SK-N-SH (cell line): ENCODE measurements at regions not wholly inside any gene's neighbourhood (a gene's known extent, or its start where the extent isn't known, plus 50 kb on each side); places are given as distances from the start of the nearest gene placed in this dataset.

Experiments
- CTCF ChIA-PET: fragments of 300-600, 350-600 bp; formaldehyde crosslinking; extraction: SDS; loops from one replicate; lab custom pipeline; 2021; lab: Yijun Ruan, JAX
- POLR2A ChIA-PET: fragments of 350-600 bp; sonication (Branson Sonifier 250); formaldehyde crosslinking; extraction: SDS; loops from one replicate; lab custom pipeline; 2020; ENCODE audit warnings: antibody characterized with exemption, inconsistent platforms; lab: Yijun Ruan, JAX
- DNase-seq: peaks from one replicate; pipeline ENCODE4 v3.0.0; 2012
- H2AFZ ChIP-seq: fragments of 200-600 bp; sonication (generic); 2 replicates; pipeline ENCODE4 v1.8.1; 2016; ENCODE audit warnings: antibody characterized with exemption, mild to moderate bottlenecking, low read depth
- H3F3A ChIP-seq: fragments of 200-600 bp; sonication (generic); replicated peaks from 2 replicates; pipeline ENCODE3; 2016; ENCODE audit warnings: antibody characterized with exemption, mild to moderate bottlenecking; ENCODE audit not compliant: insufficient read depth
- H3K27ac ChIP-seq, 2 experiments: fragments of 200-500 bp in 1 of 2; fragments of 200-600 bp in 1 of 2; sonication (Bioruptor generic) in 1 of 2; sonication (generic), shearing (Covaris generic) in 1 of 2; 2 replicates each; pipeline versions ENCODE4 v1.5.1 to v1.6.1; 2014 to 2016; ENCODE audit warnings: low read depth in 2 of 2, inconsistent platforms in 1 of 2, low read length in 1 of 2, mild to moderate bottlenecking in 1 of 2, mixed read lengths in 1 of 2
- H3K27me3 ChIP-seq: fragments of 200-600 bp; sonication (generic), shearing (Covaris generic); 2 replicates; pipeline ENCODE4 v1.6.1; 2016; ENCODE audit warnings: mixed run types; ENCODE audit not compliant: insufficient read depth
- H3K36me3 ChIP-seq, 2 experiments: fragments of 200-500 bp in 1 of 2; fragments of 200-600 bp in 1 of 2; sonication (Bioruptor generic) in 1 of 2; sonication (generic) in 1 of 2; replicated peaks in 1 of 2; 2 replicates each; pipeline versions ENCODE3 to v1.5.1; 2014 to 2016; ENCODE audit warnings: low read length in 1 of 2, mild to moderate bottlenecking in 1 of 2; ENCODE audit not compliant: insufficient read depth in 2 of 2, control insufficient read depth in 1 of 2
- H3K4me1 ChIP-seq, 2 experiments: fragments of 200-500 bp in 1 of 2; fragments of 200-600 bp in 1 of 2; sonication (Bioruptor generic) in 1 of 2; sonication (generic), shearing (Covaris generic) in 1 of 2; 2 replicates each; pipeline versions ENCODE4 v1.5.1 to v1.6.1; 2014 to 2016; ENCODE audit warnings: low read depth in 1 of 2, low read length in 1 of 2, mixed run types in 1 of 2; ENCODE audit not compliant: insufficient read depth in 2 of 2, control insufficient read depth in 1 of 2
- H3K4me2 ChIP-seq: fragments of 200-600 bp; sonication (generic), shearing (Covaris generic); 2 replicates; pipeline ENCODE4 v1.6.1; 2017; ENCODE audit warnings: mixed run types
- H3K4me3 ChIP-seq, 2 experiments: fragments of 200-500 bp in 1 of 2; fragments of 200-600 bp in 1 of 2; sonication (Bioruptor generic) in 1 of 2; sonication (generic), shearing (Covaris generic) in 1 of 2; 2 replicates each; pipeline versions ENCODE4 v1.5.1 to v1.8.1; 2014 to 2016; ENCODE audit warnings: low read depth in 2 of 2, inconsistent platforms in 1 of 2, low read length in 1 of 2, mild to moderate bottlenecking in 1 of 2, mixed read lengths in 1 of 2, moderate library complexity in 1 of 2
- H3K79me2 ChIP-seq: fragments of 200-600 bp; sonication (generic); 2 replicates; pipeline ENCODE4 v1.8.1; 2017; ENCODE audit warnings: mild to moderate bottlenecking; ENCODE audit not compliant: insufficient read depth
- H3K9ac ChIP-seq: fragments of 200-600 bp; sonication (generic); 2 replicates; pipeline ENCODE4 v1.6.1; 2017; ENCODE audit warnings: mixed run types
- H3K9me2 ChIP-seq: fragments of 200-600 bp; sonication (generic); 2 replicates; pipeline ENCODE4 v1.6.1; 2017; ENCODE audit warnings: mixed run types
- H3K9me3 ChIP-seq: fragments of 200-600 bp; sonication (generic); 2 replicates; pipeline ENCODE4 v1.6.1; 2017; ENCODE audit warnings: mixed run types, mild to moderate bottlenecking, moderate library complexity
- H4K20me1 ChIP-seq: fragments of 200-600 bp; sonication (generic); 2 replicates; pipeline ENCODE4 v1.6.1; 2017; ENCODE audit warnings: mild to moderate bottlenecking, mixed run types; ENCODE audit not compliant: insufficient read depth
- CTCF ChIP-seq: fragments of 200-600 bp; sonication (generic); IDR thresholded peaks from 2 replicates; pipeline ENCODE4 v1.6.1; 2017; ENCODE audit warnings: antibody characterized with exemption, mild to moderate bottlenecking, moderate library complexity
- EP300 ChIP-seq, 2 experiments: IDR thresholded peaks; 2 replicates each; pipeline versions ENCODE4 v1.4.0 to v1.6.1; 2012; ENCODE audit warnings: borderline replicate concordance in 1 of 2, low read depth in 1 of 2, low read length in 1 of 2
- POLR2AphosphoS5 ChIP-seq: IDR thresholded peaks from 2 replicates; pipeline ENCODE4 v1.6.1; 2012; ENCODE audit warnings: low read depth, low read length
- RAD21 ChIP-seq: IDR thresholded peaks from 2 replicates; pipeline ENCODE4 v1.6.1; 2012; ENCODE audit warnings: mild to moderate bottlenecking, low read length
- REST ChIP-seq: IDR thresholded peaks from 2 replicates; pipeline ENCODE4 v1.6.1; 2012; ENCODE audit warnings: mild to moderate bottlenecking, low read depth, low read length, moderate library complexity
- small RNA-seq, 7 experiments: library from RNA; depleted of rRNA; stranded (forward); fragments of <200 nt; gene quantifications; one replicate each; pipeline ENCODE3, GENCODE V24; 2012

- TF ChIP-seq POLR2AphosphoS5 (no peak), REST (no peak)
These were observed 69.5 kb upstream of the BRWD3 start (continued) for GRCh38 chrX:80879143-80879542.

- Histone ChIP-seq H3K9me2 (no peaks in the 10 kb centered on the region), H3K4me2 (no peak overlapping the region), H4K20me1 (no peaks in the 10 kb centered on the region), H3K4me3 (no peak overlapping the region), H3K9me3 (no peaks in the 10 kb centered on the region), H3K9ac (no peak overlapping the region), H3K27ac (no peak overlapping the region), H3K79me2 (no peaks in the 10 kb centered on the region), H2AFZ (no peak overlapping the region), H3F3A (no peaks in the 10 kb centered on the region), H3K4me1 (no peaks in the 10 kb centered on the region), H3K36me3 (no peaks in the 10 kb centered on the region), H3K27me3 (no peaks in the 10 kb centered on the region)
- POLR2A ChIA-PET, result no interaction called here
- TF ChIP-seq RAD21 (peak; percentile 68), EP300 (IDR thresholded peaks at IDR 0.05; ENCODE audit: borderline replicate concordance in 1 of 2, low read depth in 1 of 2, low read length in 1 of 2) (no peak), CTCF (peak; percentile 72)
- peak; percentile 12 for DNase-seq
- CTCF ChIA-PET, result interaction anchor here (0.5 to 1.2 kb wide), 6 partner anchors 9 to 500 kb away, joined by 3 to 5 read pairs (median 3); no protein-coding TSS in a partner anchor
These were observed 67.2 kb upstream of the BRWD3 start for GRCh38 chrX:80876877-80877276.

Small RNAs in the stretch of these regions (small RNA-seq; reads per million reads assigned to genes)
- gene RNU6-493P, result 0 reads per million in 7 experiments
